H1 (cell line): ENCODE measurements at regions not wholly inside any gene's neighbourhood (a gene's known extent, or its start where the extent isn't known, plus 50 kb on each side); places are given as distances from the start of the nearest gene placed in this dataset.

Source experiments
- CTCF ChIA-PET: fragments of 300-600 bp; sonication (Branson Sonifier 250); formaldehyde crosslinking; loops from one replicate; lab custom pipeline; 2021; ENCODE audit not compliant: partially characterized antibody; lab: Charles Lee
- POLR2A ChIA-PET: fragments of 300-600 bp; sonication (Branson Sonifier 250); formaldehyde crosslinking; loops from one replicate; lab custom pipeline; 2021; ENCODE audit warnings: inconsistent platforms; ENCODE audit not compliant: partially characterized antibody; lab: Charles Lee
- DNase-seq, 2 experiments: peaks; one replicate each; pipeline versions ENCODE4 v3.0.0 to v3.0.0-alpha.2; 2010 to 2022; ENCODE audit warnings: low spot score in 2 of 2, low read depth in 1 of 2, mixed read lengths in 1 of 2
- FAIRE-seq: peaks from 2 replicates; lab custom pipeline; 2011; peaks lifted over from hg19 to GRCh38; lab: Jason Lieb, UNC
- H2AFZ ChIP-seq: 2 replicates; pipeline ENCODE4 v1.8.1; 2012; ENCODE audit warnings: low read length, inconsistent platforms
- H2AK5ac ChIP-seq: 2 replicates; pipeline ENCODE4 v1.6.1; 2013; ENCODE audit warnings: low read depth, low read length
- H2BK120ac ChIP-seq: replicated peaks from 2 replicates; pipeline ENCODE3; 2013; ENCODE audit warnings: low read depth, low read length, inconsistent platforms
- H2BK12ac ChIP-seq: 2 replicates; pipeline ENCODE4 v1.6.1; 2013; ENCODE audit warnings: low read depth, low read length
- H2BK15ac ChIP-seq: 2 replicates; pipeline ENCODE4 v1.6.1; 2013; ENCODE audit warnings: low read length
- H2BK20ac ChIP-seq: 2 replicates; pipeline ENCODE4 v1.6.1; 2013; ENCODE audit warnings: low read length
- H2BK5ac ChIP-seq: 2 replicates; pipeline ENCODE4 v1.6.1; 2013; ENCODE audit warnings: low read depth, low read length
- H3K14ac ChIP-seq: 2 replicates; pipeline ENCODE4 v1.6.1; 2013; ENCODE audit warnings: inconsistent platforms; ENCODE audit not compliant: insufficient read length
- H3K18ac ChIP-seq: 2 replicates; pipeline ENCODE4 v1.6.1; 2013; ENCODE audit warnings: low read length; ENCODE audit errors: extremely low read depth
- H3K23ac ChIP-seq: 2 replicates; pipeline ENCODE4 v1.6.1; 2013; ENCODE audit warnings: inconsistent platforms; ENCODE audit not compliant: insufficient read length
- H3K23me2 ChIP-seq: 2 replicates; pipeline ENCODE4 v1.6.1; 2013; ENCODE audit warnings: low read depth, low read length
- H3K27ac ChIP-seq: 2 replicates; pipeline ENCODE4 v1.6.1; 2011; ENCODE audit warnings: low read depth, low read length, inconsistent platforms
- H3K27me3 ChIP-seq, 4 experiments: replicated peaks in 1 of 4; 1 replicate in 1 of 4; 2 replicates in 3 of 4; pipeline versions ENCODE4 v1.6.1 to v1.8.1; 2011 to 2013; ENCODE audit warnings: low read length in 3 of 4, mild to moderate bottlenecking in 3 of 4, inconsistent platforms in 2 of 4, mixed read lengths in 2 of 4, moderate library complexity in 1 of 4; ENCODE audit not compliant: control insufficient read depth in 3 of 4, insufficient read depth in 3 of 4; ENCODE audit errors: extremely low read depth in 1 of 4
- H3K36me3 ChIP-seq, 4 experiments: 2 replicates each; pipeline versions ENCODE4 v1.6.1 to v1.8.1; 2011 to 2013; ENCODE audit warnings: mild to moderate bottlenecking in 4 of 4, low read length in 3 of 4, moderate library complexity in 2 of 4, control low read depth in 1 of 4, inconsistent platforms in 1 of 4; ENCODE audit not compliant: insufficient read depth in 4 of 4, control insufficient read depth in 2 of 4
- H3K4ac ChIP-seq: replicated peaks from 2 replicates; pipeline ENCODE3; 2013; ENCODE audit warnings: low read length, low read depth, mixed read lengths, inconsistent platforms; ENCODE audit not compliant: insufficient read length
- H3K4me1 ChIP-seq, 4 experiments: replicated peaks in 1 of 4; 1 replicate in 1 of 4; 2 replicates in 3 of 4; pipeline versions ENCODE4 v1.6.1 to v1.8.1; 2011 to 2013; ENCODE audit warnings: low read length in 3 of 4, inconsistent platforms in 2 of 4, mixed read lengths in 1 of 4; ENCODE audit not compliant: insufficient read depth in 4 of 4, control insufficient read depth in 3 of 4
- H3K4me2 ChIP-seq, 2 experiments: 2 replicates each; pipeline versions ENCODE4 v1.6.1 to v1.8.1; 2011 to 2013; ENCODE audit warnings: low read depth in 2 of 2, low read length in 2 of 2, control low read depth in 1 of 2, inconsistent platforms in 1 of 2, mild to moderate bottlenecking in 1 of 2; ENCODE audit not compliant: insufficient read depth in 1 of 2
- H3K4me3 ChIP-seq, 4 experiments: fragments of 200-600, 300-600 bp in 1 of 4; sonication (generic), shearing (Covaris generic), sonication (Bioruptor Twin) in 1 of 4; 2 replicates each; pipeline versions ENCODE4 v1.5.1 to v1.8.1; 2011 to 2016; ENCODE audit warnings: low read length in 4 of 4, low read depth in 3 of 4, control low read depth in 2 of 4, inconsistent platforms in 2 of 4, mild to moderate bottlenecking in 2 of 4, mixed read lengths in 1 of 4, moderate library complexity in 1 of 4; ENCODE audit not compliant: insufficient read depth in 2 of 4; ENCODE audit errors: extremely low read depth in 1 of 4
- H3K56ac ChIP-seq: replicated peaks from 2 replicates; pipeline ENCODE3; 2013; ENCODE audit warnings: low read depth, mild to moderate bottlenecking, mixed read lengths, low read length, inconsistent platforms; ENCODE audit not compliant: insufficient read length
- H3K79me1 ChIP-seq: 2 replicates; pipeline ENCODE4 v1.6.1; 2013; ENCODE audit warnings: low read depth, low read length, control low read depth
- H3K79me2 ChIP-seq, 2 experiments: 2 replicates each; pipeline versions ENCODE4 v1.6.1 to v1.8.1; 2012 to 2013; ENCODE audit warnings: low read length in 2 of 2, mild to moderate bottlenecking in 2 of 2, inconsistent platforms in 1 of 2; ENCODE audit not compliant: insufficient read depth in 2 of 2, control insufficient read depth in 1 of 2
- H3K9ac ChIP-seq, 4 experiments: replicated peaks in 1 of 4; 1 replicate in 1 of 4; 2 replicates in 3 of 4; pipeline versions ENCODE4 v1.6.1 to v1.8.1; 2011 to 2013; ENCODE audit warnings: low read depth in 3 of 4, low read length in 3 of 4, control low read depth in 2 of 4, mild to moderate bottlenecking in 2 of 4, moderate library complexity in 2 of 4, inconsistent platforms in 1 of 4; ENCODE audit errors: extremely low read depth in 1 of 4
- H3K9me3 ChIP-seq, 2 experiments: 2 replicates each; pipeline versions ENCODE4 v1.6.1 to v1.8.1; 2012 to 2013; ENCODE audit warnings: mild to moderate bottlenecking in 2 of 2, moderate library complexity in 2 of 2, control low read depth in 1 of 2, inconsistent platforms in 1 of 2, low read depth in 1 of 2, low read length in 1 of 2, mixed read lengths in 1 of 2; ENCODE audit not compliant: insufficient read depth in 2 of 2
- H4K20me1 ChIP-seq, 2 experiments: replicated peaks in 1 of 2; 2 replicates each; pipeline versions ENCODE3 to v1.8.1; 2011 to 2013; ENCODE audit warnings: inconsistent platforms in 2 of 2, low read length in 2 of 2, mild to moderate bottlenecking in 1 of 2; ENCODE audit not compliant: insufficient read depth in 2 of 2, control insufficient read depth in 1 of 2
- H4K5ac ChIP-seq: 2 replicates; pipeline ENCODE4 v1.6.1; 2013; ENCODE audit warnings: low read length, low read depth, mixed read lengths, inconsistent platforms; ENCODE audit not compliant: insufficient read length
- H4K8ac ChIP-seq: 2 replicates; pipeline ENCODE4 v1.8.0; 2013; ENCODE audit warnings: mild to moderate bottlenecking, moderate library complexity, low read length, inconsistent platforms; ENCODE audit not compliant: insufficient read depth; ENCODE audit errors: extremely low read depth
- H4K91ac ChIP-seq: replicated peaks from 2 replicates; pipeline ENCODE3; 2013; ENCODE audit warnings: low read length, mixed read lengths, inconsistent platforms; ENCODE audit not compliant: insufficient read length
- CBX8 ChIP-seq: fragments of 300-800, 300-1000 bp; sonication (generic); IDR thresholded peaks from 2 replicates; pipeline ENCODE4 v1.7.1; 2016; ENCODE audit warnings: low read depth, low read length, borderline replicate concordance
- CEBPB ChIP-seq: IDR thresholded peaks from 2 replicates; pipeline ENCODE4 v1.6.1; 2012; ENCODE audit warnings: low read depth, low read length
- CHD2 ChIP-seq: IDR thresholded peaks from 2 replicates; pipeline ENCODE4 v1.6.1; 2012; ENCODE audit warnings: low read length, improper control_type of control experiment
- EZH2 ChIP-seq: fragments of 200-600 bp; sonication (generic); IDR thresholded peaks from 2 replicates; pipeline ENCODE4 v1.7.1; 2012; ENCODE audit warnings: low read depth, mild to moderate bottlenecking, moderate library complexity, low read length, inconsistent platforms; ENCODE audit not compliant: severe bottlenecking
- HDAC2 ChIP-seq, 2 experiments: fragments of 300-600 bp in 1 of 2; sonication (generic) in 1 of 2; IDR thresholded peaks; 2 replicates each; pipeline ENCODE4 v1.6.1; 2011 to 2012; ENCODE audit warnings: low read depth in 2 of 2, low read length in 2 of 2, mild to moderate bottlenecking in 2 of 2, moderate library complexity in 2 of 2, borderline replicate concordance in 1 of 2, inconsistent platforms in 1 of 2
- HDAC6 ChIP-seq: IDR thresholded peaks from one replicate; pipeline ENCODE4 v1.7.1; 2012; ENCODE audit warnings: low read depth, mild to moderate bottlenecking, inconsistent platforms, low read length, moderate library complexity
- POLR2AphosphoS5 ChIP-seq: IDR thresholded peaks from 2 replicates; pipeline ENCODE4 v1.6.1; 2011; ENCODE audit warnings: low read depth, low read length
- RFX5 ChIP-seq: IDR thresholded peaks from 2 replicates; pipeline ENCODE4 v1.6.1; 2011; ENCODE audit warnings: low read depth, low read length, improper control_type of control experiment, borderline replicate concordance
- SP1 ChIP-seq: IDR thresholded peaks from 2 replicates; pipeline ENCODE4 v1.6.1; 2011; ENCODE audit warnings: low read depth, low read length
- TAF1 ChIP-seq: IDR thresholded peaks from 2 replicates; pipeline ENCODE4 v1.6.1; 2011; ENCODE audit warnings: mild to moderate bottlenecking, low read depth, low read length
- TAF7 ChIP-seq: optimal IDR thresholded peaks from 2 replicates; pipeline ENCODE3; 2011; ENCODE audit warnings: low read depth, mild to moderate bottlenecking, inconsistent platforms, low read length, moderate library complexity, borderline replicate concordance
- ZNF274 ChIP-seq: IDR thresholded peaks from 2 replicates; pipeline ENCODE4 v1.7.0; 2012; ENCODE audit warnings: low read length, borderline replicate concordance; ENCODE audit errors: extremely low read depth
- WGBS, 2 experiments: shearing (Covaris generic) in 1 of 2; methylation state at CpG; one replicate each; pipeline versions ENCODE4 v1.1.6 to v1.1.7; 2013 to 2015; ENCODE audit warnings: low lambda C conversion rate in 2 of 2, mixed read lengths in 2 of 2, inconsistent platforms in 1 of 2, low coverage in 1 of 2, missing lambda C conversion rate in 1 of 2; ENCODE audit not compliant: insufficient replicate concordance in 2 of 2, insufficient coverage in 1 of 2, insufficient read length in 1 of 2; ENCODE audit errors: extremely low coverage in 1 of 2, missing lambda C conversion rate in 1 of 2; 5-methylcytosine and 5-hydroxymethylcytosine counted together

GRCh38 chr9:17852108-17852507, 273.2 kb downstream of the SH3GL2 start:
- Histone ChIP-seq H3K27me3 (no peaks in the 10 kb centered on the region; a peak in 1 of 7 replicates), H2BK12ac (no peak overlapping the region), H4K20me1 (no peaks in the 10 kb centered on the region), H3K4me3 (no peak overlapping the region), H2BK5ac (no peak overlapping the region), H4K5ac (no peak overlapping the region), H2AFZ (no peak overlapping the region), H4K8ac (no peak overlapping the region), H4K91ac (no peak overlapping the region), H3K23me2 (no peaks in the 10 kb centered on the region; the same call in 1 of the 2 replicates), H2AK5ac (no peak overlapping the region), H3K4me1 (peaks cover 0 to 4% (median 0%) of the 10 kb centered on the region in 4 experiments; a peak in 1 of 7 replicates), H3K18ac (no peak overlapping the region), H2BK20ac (no peak overlapping the region), H2BK15ac (no peak overlapping the region), H3K4ac (no peak overlapping the region), H3K9me3 (no peaks in the 10 kb centered on the region), H3K23ac (no peak overlapping the region), H3K9ac (no peak overlapping the region), H3K56ac (no peak overlapping the region), H3K4me2 (no peak overlapping the region), H3K79me2 (no peaks in the 10 kb centered on the region), H3K36me3 (no peaks in the 10 kb centered on the region), H3K14ac (no peak overlapping the region), H2BK120ac (no peak overlapping the region), H3K79me1 (no peaks in the 10 kb centered on the region), H3K27ac (no peak overlapping the region)
- TF ChIP-seq HDAC2 (IDR thresholded peaks at IDR 0.05; ENCODE audit: borderline replicate concordance in 1 of 2, low read depth in 2 of 2, low read length in 2 of 2) (no peak), HDAC6 (no peak), RFX5 (no peak), CBX8 (no peak), TAF7 (no peak), SP1 (no peak), TAF1 (no peak), ZNF274 (no peak), CEBPB (no peak), POLR2AphosphoS5 (no peak), EZH2 (no peak), CHD2 (no peak)
- POLR2A ChIA-PET, result no interaction called here
- CTCF ChIA-PET, result no interaction called here
- DNase-seq, result no peak
- FAIRE-seq, result no peak
- 67% methylated on average over 2 of the region's 2 CpGs; no CpG with 5 or more reads in 1 of the 2 experiments for WGBS, 2 experiments
